SK-N-MC (cell line): ENCODE measurements at regions not wholly inside any gene's neighbourhood (a gene's known extent, or its start where the extent isn't known, plus 50 kb on each side); places are given as distances from the start of the nearest gene placed in this dataset.

Experiments
- EZH2 ChIP-seq: fragments of 200-600 bp; sonication (generic); IDR thresholded peaks from one replicate; pipeline ENCODE4 v1.6.1; 2017; ENCODE audit warnings: antibody characterized with exemption
- POLR2AphosphoS5 ChIP-seq: IDR thresholded peaks from 2 replicates; pipeline ENCODE4 v1.6.1; 2012; ENCODE audit warnings: mild to moderate bottlenecking, low read depth, low read length, borderline replicate concordance

DNA sequence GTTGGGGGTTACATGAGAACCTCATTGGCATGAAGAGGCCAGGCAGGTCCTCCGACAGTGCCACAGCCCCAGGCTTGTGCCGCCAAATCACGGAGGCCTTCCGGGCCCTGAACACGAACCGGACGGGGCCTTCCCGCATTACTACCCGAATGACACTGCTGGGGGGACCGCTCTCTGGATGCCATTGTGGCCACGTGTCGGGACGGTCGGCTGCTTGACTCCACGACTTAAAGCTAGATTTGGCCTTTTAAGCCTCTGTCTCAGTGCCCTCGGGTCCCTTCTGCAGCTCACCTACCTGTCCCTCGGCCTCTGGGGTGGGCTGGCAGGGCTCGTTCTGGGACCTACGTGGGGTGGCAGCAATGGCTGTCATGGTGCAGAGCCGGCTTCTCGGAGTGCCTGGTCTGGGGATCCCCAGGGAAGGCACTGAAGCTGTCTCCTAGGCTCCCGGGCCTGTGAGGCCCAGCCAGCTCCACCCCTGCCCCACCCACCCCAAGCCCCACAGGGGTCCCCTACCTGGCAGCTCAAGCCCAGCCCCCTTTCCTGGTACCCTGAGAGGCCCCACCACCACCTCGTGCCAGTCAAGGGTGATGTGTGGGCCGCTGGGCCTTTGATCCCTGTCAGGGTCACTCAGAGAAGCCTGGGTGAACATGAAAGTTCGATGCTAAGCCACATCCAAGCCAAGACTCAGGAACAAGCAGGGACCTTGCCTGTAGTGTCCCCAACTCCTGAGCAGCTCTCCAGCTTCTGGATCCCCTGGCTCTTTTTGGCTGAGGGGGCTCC lies 245.8 kb upstream of the SGCG start:
- TF ChIP-seq POLR2AphosphoS5 (no peak), EZH2 (no peak)
